H9 (cell line): ENCODE measurements at regions not wholly inside any gene's neighbourhood (a gene's known extent, or its start where the extent isn't known, plus 50 kb on each side); places are given as distances from the start of the nearest gene placed in this dataset.
"Not testable (repeated sequence)": the region's sequence is repeated elsewhere in the genome, so short reads cannot be mapped to it uniquely, and the experiment has no call there.

Experiments used
- DNase-seq: peaks from one replicate; pipeline ENCODE4 v3.0.0-alpha.2; 2017
- H2AFZ ChIP-seq: one replicate; pipeline ENCODE4 v1.6.1; 2013; ENCODE audit warnings: mild to moderate bottlenecking, low read length, control low read depth, moderate library complexity
- H2AK5ac ChIP-seq: 2 replicates; pipeline ENCODE4 v1.6.1; 2013; ENCODE audit warnings: low read length, control low read depth, mixed read lengths; ENCODE audit not compliant: insufficient read length
- H2BK120ac ChIP-seq: one replicate; pipeline ENCODE4 v1.6.1; 2013; ENCODE audit warnings: low read depth, mild to moderate bottlenecking, low read length, control low read depth, inconsistent platforms; ENCODE audit not compliant: poor library complexity, severe bottlenecking
- H2BK12ac ChIP-seq: 2 replicates; pipeline ENCODE4 v1.6.1; 2013; ENCODE audit warnings: low read length, control low read depth, mixed read lengths, low read depth; ENCODE audit not compliant: insufficient read length
- H2BK15ac ChIP-seq: 2 replicates; pipeline ENCODE4 v1.6.1; 2013; ENCODE audit warnings: low read depth, low read length, control low read depth
- H2BK20ac ChIP-seq: one replicate; pipeline ENCODE4 v1.6.1; 2013; ENCODE audit warnings: low read depth, mild to moderate bottlenecking, low read length, control low read depth, inconsistent platforms; ENCODE audit not compliant: poor library complexity, severe bottlenecking
- H2BK5ac ChIP-seq: 2 replicates; pipeline ENCODE4 v1.6.1; 2013; ENCODE audit warnings: low read length, control low read depth, mixed read lengths; ENCODE audit not compliant: insufficient read length
- H3K14ac ChIP-seq: 2 replicates; pipeline ENCODE4 v1.6.1; 2013; ENCODE audit warnings: low read length, control low read depth; ENCODE audit not compliant: insufficient read depth
- H3K18ac ChIP-seq: 2 replicates; pipeline ENCODE4 v1.6.1; 2013; ENCODE audit warnings: low read depth, mild to moderate bottlenecking, mixed read lengths, low read length, control low read depth; ENCODE audit not compliant: insufficient read length
- H3K23ac ChIP-seq: 2 replicates; pipeline ENCODE4 v1.6.1; 2013; ENCODE audit warnings: low read length, control low read depth, mixed read lengths, low read depth; ENCODE audit not compliant: insufficient read length
- H3K23me2 ChIP-seq: 2 replicates; pipeline ENCODE4 v1.6.1; 2013; ENCODE audit warnings: low read depth, mild to moderate bottlenecking, mixed read lengths, low read length, control low read depth; ENCODE audit not compliant: insufficient read length, poor library complexity, severe bottlenecking
- H3K27ac ChIP-seq: 2 replicates; pipeline ENCODE4 v1.5.1; 2013; ENCODE audit warnings: low read length, control low read depth, mixed read lengths, low read depth; ENCODE audit not compliant: insufficient read length
- H3K27me3 ChIP-seq: 2 replicates; pipeline ENCODE4 v1.6.1; 2013; ENCODE audit warnings: low read length, control low read depth, inconsistent platforms; ENCODE audit not compliant: insufficient read depth
- H3K4ac ChIP-seq: 2 replicates; pipeline ENCODE4 v1.6.1; 2013; ENCODE audit warnings: low read depth, mild to moderate bottlenecking, control low read depth, inconsistent platforms, low read length, moderate library complexity
- H3K4me1 ChIP-seq: 2 replicates; pipeline ENCODE4 v1.6.1; 2013; ENCODE audit warnings: low read length, control low read depth, inconsistent platforms; ENCODE audit not compliant: insufficient read depth
- H3K4me2 ChIP-seq: 2 replicates; pipeline ENCODE4 v1.6.1; 2013; ENCODE audit warnings: low read length, control low read depth, mixed read lengths; ENCODE audit not compliant: insufficient read length, insufficient read depth
- H3K56ac ChIP-seq: 2 replicates; pipeline ENCODE4 v1.6.1; 2013; ENCODE audit warnings: low read depth, mild to moderate bottlenecking, mixed read lengths, low read length, control low read depth; ENCODE audit not compliant: insufficient read length
- H3K79me1 ChIP-seq: 2 replicates; pipeline ENCODE4 v1.6.1; 2013; ENCODE audit warnings: low read depth, mild to moderate bottlenecking, moderate library complexity, low read length, control low read depth, inconsistent platforms; ENCODE audit not compliant: insufficient read depth, poor library complexity, severe bottlenecking
- H3K79me2 ChIP-seq: 2 replicates; pipeline ENCODE4 v1.6.1; 2013; ENCODE audit warnings: low read length, control low read depth, inconsistent platforms; ENCODE audit not compliant: insufficient read depth
- H3K9ac ChIP-seq: 2 replicates; pipeline ENCODE4 v1.6.1; 2013; ENCODE audit warnings: low read length, control low read depth, mixed read lengths; ENCODE audit not compliant: insufficient read length; ENCODE audit errors: extremely low read depth
- H3K9me3 ChIP-seq: one replicate; pipeline ENCODE4 v1.6.1; 2013; ENCODE audit warnings: low read depth, low read length, inconsistent platforms; ENCODE audit not compliant: control insufficient read depth
- H3T11ph ChIP-seq: one replicate; pipeline ENCODE4 v1.6.1; 2013; ENCODE audit warnings: mild to moderate bottlenecking, low read length, control low read depth, inconsistent platforms
- H4K20me1 ChIP-seq: one replicate; pipeline ENCODE4 v1.6.1; 2013; ENCODE audit not compliant: control insufficient read depth, insufficient read length, insufficient read depth
- H4K5ac ChIP-seq: 2 replicates; pipeline ENCODE4 v1.6.1; 2013; ENCODE audit warnings: low read depth, mild to moderate bottlenecking, mixed read lengths, low read length, control low read depth; ENCODE audit not compliant: insufficient read length
- H4K8ac ChIP-seq: replicated peaks from 2 replicates; pipeline ENCODE4 v1.6.1; 2013; ENCODE audit warnings: low read length, control low read depth, mixed read lengths, low read depth; ENCODE audit not compliant: insufficient read length
- H4K91ac ChIP-seq: 2 replicates; pipeline ENCODE4 v1.6.1; 2013; ENCODE audit warnings: low read depth, mild to moderate bottlenecking, moderate library complexity, mixed read lengths, low read length, control low read depth; ENCODE audit not compliant: insufficient read length
- H3K27ac Mint-ChIP-seq, 3 experiments: 2 replicates in 2 of 3; 3 replicates in 1 of 3; pipeline ENCODE4 v1.8.0; 2020 to 2021; ENCODE audit warnings: mixed read lengths in 3 of 3, mild to moderate bottlenecking in 1 of 3, moderate library complexity in 1 of 3
- H3K27me3 Mint-ChIP-seq: 2 replicates; pipeline ENCODE4 v1.8.0; 2021; ENCODE audit warnings: low read depth, mild to moderate bottlenecking, moderate library complexity, mixed read lengths
- H3K36me3 Mint-ChIP-seq, 3 experiments: 2 replicates in 2 of 3; 3 replicates in 1 of 3; pipeline ENCODE4 v1.8.0; 2020 to 2021; ENCODE audit warnings: low read depth in 3 of 3, mixed read lengths in 3 of 3; ENCODE audit not compliant: insufficient read depth in 1 of 3
- H3K4me1 Mint-ChIP-seq, 2 experiments: 2 replicates each; pipeline ENCODE4 v1.8.0; 2020; ENCODE audit warnings: mixed read lengths in 2 of 2
- H3K4me3 Mint-ChIP-seq, 2 experiments: 2 replicates in 1 of 2; 3 replicates in 1 of 2; pipeline ENCODE4 v1.8.0; 2020 to 2021; ENCODE audit warnings: mild to moderate bottlenecking in 2 of 2, mixed read lengths in 2 of 2, moderate library complexity in 1 of 2
- H3K9me3 Mint-ChIP-seq, 2 experiments: 2 replicates in 1 of 2; 3 replicates in 1 of 2; pipeline ENCODE4 v1.8.0; 2020; ENCODE audit warnings: mild to moderate bottlenecking in 2 of 2, mixed read lengths in 2 of 2, moderate library complexity in 1 of 2
- WGBS: extraction: QIAGEN DNeasy Blood & Tissue Kit; methylation state at CpG from one replicate; pipeline ENCODE4 v1.1.7; 2013; ENCODE audit warnings: missing lambda C conversion rate, low lambda C conversion rate, mixed read lengths; ENCODE audit not compliant: insufficient read length; ENCODE audit errors: extremely low coverage; 5-methylcytosine and 5-hydroxymethylcytosine counted together
- TF ChIP-seq, protein P1 (sequence below): fragments of 200-600 bp; sonication (generic); conservative IDR thresholded peaks from 3 replicates; pipeline ENCODE4 v1.8.0; 2021; ENCODE audit warnings: antibody characterized with exemption, mild to moderate bottlenecking

DNA sequence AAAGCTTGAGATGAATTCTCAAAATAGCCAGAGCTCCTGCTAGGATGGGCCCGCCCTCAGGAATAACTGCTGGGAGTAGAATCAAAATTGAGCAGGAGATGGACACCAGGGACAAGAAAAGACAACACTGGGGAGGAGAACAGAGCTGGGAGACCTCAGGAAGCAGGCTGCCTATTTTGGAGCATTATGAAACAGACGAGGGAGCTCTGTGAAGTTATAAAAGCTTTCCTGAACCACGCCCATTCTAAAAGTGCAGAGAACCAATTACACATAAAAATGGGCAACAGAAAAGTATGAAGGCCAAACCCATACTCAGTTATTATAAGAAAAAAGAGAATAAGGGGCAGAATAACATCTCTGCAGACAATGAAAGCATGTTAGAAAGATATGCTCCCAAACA lies 213.9 kb upstream of the TRPC7 start:
- Histone ChIP-seq H3K56ac (no peak overlapping the region), H3K27ac (no peak overlapping the region), H3T11ph (no peak overlapping the region), H3K18ac (no peak overlapping the region), H4K5ac (no peak overlapping the region), H3K23ac (no peak overlapping the region), H2BK12ac (no peak overlapping the region), H3K79me1 (no peaks in the 10 kb centered on the region), H2BK15ac (no peak overlapping the region), H3K9me3 (no peaks in the 10 kb centered on the region), H2BK20ac (no peak overlapping the region), H3K23me2 (no peaks in the 10 kb centered on the region), H2AK5ac (no peak overlapping the region), H3K79me2 (no peaks in the 10 kb centered on the region), H3K27me3 (no peaks in the 10 kb centered on the region), H3K9ac (no peak overlapping the region), H2AFZ (no peak overlapping the region), H3K4me1 (peaks cover 5% of the 10 kb centered on the region; the same call in 1 of the 2 replicates), H2BK120ac (no peak overlapping the region), H4K8ac (no peak overlapping the region), H4K91ac (no peak overlapping the region), H2BK5ac (no peak overlapping the region), H4K20me1 (no peaks in the 10 kb centered on the region), H3K14ac (no peak overlapping the region), H3K4me2 (no peak overlapping the region), H3K4ac (no peak overlapping the region)
- H3K4me3 Mint-ChIP-seq, result no peak overlapping the region
- TF ChIP-seq, protein P1, sequence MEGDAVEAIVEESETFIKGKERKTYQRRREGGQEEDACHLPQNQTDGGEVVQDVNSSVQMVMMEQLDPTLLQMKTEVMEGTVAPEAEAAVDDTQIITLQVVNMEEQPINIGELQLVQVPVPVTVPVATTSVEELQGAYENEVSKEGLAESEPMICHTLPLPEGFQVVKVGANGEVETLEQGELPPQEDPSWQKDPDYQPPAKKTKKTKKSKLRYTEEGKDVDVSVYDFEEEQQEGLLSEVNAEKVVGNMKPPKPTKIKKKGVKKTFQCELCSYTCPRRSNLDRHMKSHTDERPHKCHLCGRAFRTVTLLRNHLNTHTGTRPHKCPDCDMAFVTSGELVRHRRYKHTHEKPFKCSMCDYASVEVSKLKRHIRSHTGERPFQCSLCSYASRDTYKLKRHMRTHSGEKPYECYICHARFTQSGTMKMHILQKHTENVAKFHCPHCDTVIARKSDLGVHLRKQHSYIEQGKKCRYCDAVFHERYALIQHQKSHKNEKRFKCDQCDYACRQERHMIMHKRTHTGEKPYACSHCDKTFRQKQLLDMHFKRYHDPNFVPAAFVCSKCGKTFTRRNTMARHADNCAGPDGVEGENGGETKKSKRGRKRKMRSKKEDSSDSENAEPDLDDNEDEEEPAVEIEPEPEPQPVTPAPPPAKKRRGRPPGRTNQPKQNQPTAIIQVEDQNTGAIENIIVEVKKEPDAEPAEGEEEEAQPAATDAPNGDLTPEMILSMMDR, result no peak
- no peak for DNase-seq
- H3K9me3 Mint-ChIP-seq, result no peaks in the 10 kb centered on the region
- no peak overlapping the region; a peak in 1 of 7 replicates for H3K27ac Mint-ChIP-seq
- no peaks in the 10 kb centered on the region; the same call in 1 of the 2 replicates for H3K27me3 Mint-ChIP-seq
- H3K36me3 Mint-ChIP-seq, result no peaks in the 10 kb centered on the region
- no CpG with 5 or more reads among the region's 3 CpGs for WGBS
- H3K4me1 Mint-ChIP-seq, result peaks cover 14 to 26% of the 10 kb centered on the region in 2 experiments

- not testable (repeated sequence) for H2BK12ac ChIP-seq, H3T11ph ChIP-seq, H3K27ac Mint-ChIP-seq, H2BK120ac ChIP-seq, H3K27me3 ChIP-seq, H3K4me1 ChIP-seq, H4K5ac ChIP-seq, H3K18ac ChIP-seq, H3K4ac ChIP-seq, H3K23me2 ChIP-seq, H2BK5ac ChIP-seq, H3K14ac ChIP-seq, H3K9ac ChIP-seq, H2BK15ac ChIP-seq, H3K4me2 ChIP-seq, H4K91ac ChIP-seq, H3K79me1 ChIP-seq, H2AK5ac ChIP-seq, H3K4me3 Mint-ChIP-seq, H3K79me2 ChIP-seq, H3K56ac ChIP-seq, H4K20me1 ChIP-seq, H3K27me3 Mint-ChIP-seq, DNase-seq, H3K23ac ChIP-seq, H2AFZ ChIP-seq, H2BK20ac ChIP-seq, H3K27ac ChIP-seq, H3K9me3 ChIP-seq, H4K8ac ChIP-seq
- H3K9me3 Mint-ChIP-seq, result peaks cover 20 to 36% of the 10 kb centered on the region in 2 experiments
- peaks cover 9 to 32% (median 14%) of the 10 kb centered on the region in 3 experiments for H3K36me3 Mint-ChIP-seq
- H3K4me1 Mint-ChIP-seq, result peaks cover 15 to 31% of the 10 kb centered on the region in 2 experiments
Measured at GRCh38 chr5:136569875-136570274, 204.5 kb upstream of the TRPC7 start.
